HG02623 (cell line): ENCODE measurements at regions not wholly inside any gene's neighbourhood (a gene's known extent, or its start where the extent isn't known, plus 50 kb on each side); places are given as distances from the start of the nearest gene placed in this dataset.

Experiments used
- ATAC-seq: cut with Tn5 transposase; IDR thresholded peaks from one replicate; pipeline ENCODE4 v1.9.1; 2021; ENCODE audit warnings: moderate library complexity; ENCODE audit not compliant: unreplicated experiment

- ATAC-seq: no peak
Measured at GRCh38 chr6:44050872-44051505, 76.3 kb downstream of the MRPL14 start.

DNA sequence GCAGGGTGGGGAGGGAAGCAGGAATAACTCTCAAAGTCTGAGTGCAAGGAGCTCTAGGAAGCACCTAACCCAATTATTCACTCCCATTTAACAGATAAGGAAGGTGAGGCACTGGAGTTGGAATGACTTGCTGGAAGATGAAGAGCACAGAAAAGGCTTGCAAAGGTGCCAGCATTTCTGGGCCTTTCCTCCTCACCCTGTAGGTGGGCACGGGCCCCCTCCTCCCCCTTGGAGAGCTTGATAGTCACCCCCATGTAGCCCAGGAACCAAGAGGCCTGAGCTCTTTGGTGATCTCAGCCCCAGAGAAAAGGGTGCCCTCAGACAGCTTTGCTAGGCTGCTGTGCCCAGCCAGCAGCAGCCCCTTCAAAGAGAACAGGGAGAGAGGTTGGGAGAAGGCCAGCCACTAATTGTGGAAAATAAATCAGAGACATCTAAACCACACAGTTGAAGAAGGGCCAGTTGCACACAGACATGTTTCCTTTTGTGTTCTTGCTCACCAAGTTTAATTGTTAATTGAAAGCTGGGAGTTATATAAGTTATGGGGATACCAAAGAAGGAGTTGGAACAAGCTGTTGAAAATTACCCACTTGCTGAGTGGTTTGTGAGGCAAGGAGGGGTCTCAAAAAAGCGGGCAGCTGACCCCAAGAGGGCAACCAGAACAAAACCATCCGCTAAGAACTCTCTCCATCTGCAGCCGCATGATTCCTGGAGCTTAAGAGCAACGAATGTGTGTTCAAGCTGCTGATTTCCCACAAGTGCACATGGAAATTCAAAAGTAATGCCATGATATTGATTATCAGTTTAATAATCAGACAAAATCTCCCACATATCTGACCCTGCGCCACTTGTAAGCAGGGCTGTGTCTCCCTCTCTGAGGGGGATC lies 77.0 kb downstream of the MRPL14 start:
- no peak for ATAC-seq

DNA sequence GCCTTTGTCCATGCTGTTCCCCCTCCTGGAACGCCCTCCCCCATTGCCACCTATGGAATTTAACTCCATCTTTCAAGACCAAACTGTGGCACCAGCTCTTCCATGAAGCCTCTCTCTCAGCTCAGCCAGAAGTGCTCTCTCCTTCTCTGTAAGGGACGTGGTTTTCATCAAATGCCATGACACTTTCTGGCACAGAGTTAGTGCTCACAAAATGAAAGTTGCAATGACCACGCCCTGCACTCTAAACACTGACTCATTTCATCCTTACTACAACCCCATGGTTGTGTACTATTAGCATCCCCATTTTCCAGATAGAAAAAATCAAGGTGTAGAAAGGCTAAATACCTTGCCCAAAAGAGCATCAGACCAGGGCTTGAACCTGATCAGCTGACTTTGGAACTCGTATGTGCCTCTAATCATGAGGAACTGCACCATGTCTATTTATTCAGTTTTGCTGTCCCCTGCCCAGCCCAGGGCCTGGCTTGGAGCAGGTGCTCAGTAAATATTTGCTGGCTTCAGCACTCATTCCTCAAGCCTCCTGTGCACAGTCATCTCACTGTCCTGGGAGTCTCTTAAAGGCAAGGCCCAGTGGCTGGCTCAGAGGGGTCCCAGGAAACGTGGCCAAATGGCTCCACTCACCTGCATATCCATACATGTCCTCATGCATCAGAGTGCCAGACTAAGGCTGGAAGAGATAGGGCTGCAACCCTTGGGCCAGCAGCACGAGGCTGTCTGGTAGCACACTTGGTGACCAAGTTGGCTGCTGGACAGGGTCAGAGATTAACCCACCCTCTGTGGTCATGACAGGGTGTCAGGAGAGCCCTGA lies 77.9 kb downstream of the MRPL14 start:
- no peak for ATAC-seq

GRCh38 chr6:44048277-44048676 lies 79.0 kb downstream of the MRPL14 start:
- ATAC-seq: no peak

DNA sequence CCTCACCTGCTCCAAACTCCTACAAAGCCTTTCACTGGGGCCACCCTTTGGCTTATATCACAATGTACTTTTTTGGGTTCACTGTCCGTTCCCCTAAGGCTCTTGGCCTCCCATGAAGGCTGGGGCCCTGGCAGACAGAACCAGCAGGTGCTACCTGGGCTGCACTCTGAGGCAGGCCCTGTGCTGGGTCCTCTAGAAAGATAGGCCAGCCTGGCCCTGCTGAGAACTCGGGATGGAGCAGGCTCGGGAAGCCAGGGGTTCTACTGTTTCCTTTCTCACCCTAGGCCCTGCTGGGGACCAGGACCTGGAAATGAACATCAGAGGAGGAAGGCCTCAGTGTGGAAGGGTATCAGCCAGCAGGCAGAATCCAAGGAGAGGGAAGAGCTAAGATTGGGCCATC lies 79.5 kb downstream of the MRPL14 start:
- no peak for ATAC-seq

GRCh38 chr6:44047179-44047546 lies 80.1 kb downstream of the MRPL14 start:
- no peak for ATAC-seq

DNA sequence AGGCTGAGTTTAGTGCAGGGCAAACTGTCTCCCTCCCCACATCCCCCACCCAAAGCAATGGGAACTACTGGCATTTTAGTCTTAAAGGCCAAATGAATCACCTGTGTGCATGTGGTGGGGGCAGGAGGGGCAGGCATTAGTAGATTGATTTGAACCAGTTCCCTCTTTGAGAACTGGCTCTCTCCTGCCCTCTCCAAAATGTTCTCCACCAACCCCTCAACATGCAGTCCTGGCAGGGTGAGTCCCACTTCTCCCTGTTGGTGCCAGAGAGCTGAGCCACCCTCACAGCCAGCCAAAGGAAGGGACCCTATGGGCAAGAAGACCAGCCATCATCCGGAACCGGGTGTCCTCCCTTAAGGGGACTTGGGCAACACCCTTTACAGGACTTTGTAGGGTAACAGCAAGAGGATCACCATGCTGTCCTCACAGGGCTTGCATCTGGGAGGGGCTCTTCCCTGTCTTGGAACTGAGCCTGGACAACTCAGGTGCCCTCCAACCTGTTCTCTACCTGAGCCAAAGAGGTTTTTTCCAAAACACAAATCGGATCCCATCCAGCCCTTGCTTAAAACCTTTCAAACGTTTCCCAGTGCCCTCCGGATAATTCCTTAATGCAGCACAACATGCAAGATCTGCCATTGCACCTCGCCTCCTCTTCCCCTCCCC lies 80.6 kb downstream of the MRPL14 start:
- no peak for ATAC-seq

DNA sequence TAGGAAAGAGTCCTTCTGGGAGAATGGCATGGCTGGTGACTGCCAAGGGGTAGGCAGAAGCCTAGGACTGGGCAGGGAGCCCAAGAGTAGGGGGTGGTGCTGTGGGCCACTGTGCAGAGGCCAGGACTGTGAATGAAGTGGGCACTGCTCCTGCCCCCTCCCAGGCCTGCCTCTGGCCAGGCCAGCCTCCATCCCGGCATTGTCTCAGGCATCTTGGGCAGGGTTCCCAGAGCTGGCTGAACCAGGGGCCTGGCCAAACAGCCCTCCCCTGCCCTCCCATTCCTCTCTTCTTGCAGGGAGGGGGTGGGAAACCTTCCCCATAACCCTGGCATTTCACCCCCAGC lies 81.6 kb downstream of the MRPL14 start:
- ATAC-seq: no peak

DNA sequence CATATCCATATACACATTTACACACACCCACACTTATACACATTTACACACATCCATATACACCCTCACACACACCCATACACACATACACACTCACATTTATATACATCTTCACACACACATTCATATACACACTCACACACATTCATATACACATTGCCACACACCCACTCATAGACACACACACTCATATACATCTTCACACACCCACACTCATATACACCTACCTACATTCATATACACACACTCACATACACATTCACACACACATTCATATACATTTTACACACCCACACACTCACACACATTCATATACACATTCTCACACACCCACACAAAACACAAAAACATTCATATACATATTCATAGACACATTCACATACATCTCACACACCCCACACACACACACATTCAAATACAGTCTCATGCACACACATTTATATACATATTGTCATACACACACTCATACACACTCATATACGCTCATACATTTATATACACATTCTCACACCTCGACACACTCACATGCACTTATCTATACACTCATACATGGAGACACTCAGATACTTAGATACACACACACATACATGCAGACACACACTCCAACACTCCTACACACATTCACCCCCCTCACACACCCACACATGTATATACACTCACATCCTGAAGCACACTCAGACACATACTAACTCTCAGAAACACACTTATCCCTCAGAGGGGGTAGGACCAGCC lies 82.1 kb downstream of the MRPL14 start:
- no peak for ATAC-seq

GRCh38 chr6:44044154-44044539 lies 83.1 kb downstream of the MRPL14 start:
- ATAC-seq: no peak

- ATAC-seq: no peak
Measured at GRCh38 chr6:44043479-44044153, 83.6 kb downstream of the MRPL14 start.

DNA sequence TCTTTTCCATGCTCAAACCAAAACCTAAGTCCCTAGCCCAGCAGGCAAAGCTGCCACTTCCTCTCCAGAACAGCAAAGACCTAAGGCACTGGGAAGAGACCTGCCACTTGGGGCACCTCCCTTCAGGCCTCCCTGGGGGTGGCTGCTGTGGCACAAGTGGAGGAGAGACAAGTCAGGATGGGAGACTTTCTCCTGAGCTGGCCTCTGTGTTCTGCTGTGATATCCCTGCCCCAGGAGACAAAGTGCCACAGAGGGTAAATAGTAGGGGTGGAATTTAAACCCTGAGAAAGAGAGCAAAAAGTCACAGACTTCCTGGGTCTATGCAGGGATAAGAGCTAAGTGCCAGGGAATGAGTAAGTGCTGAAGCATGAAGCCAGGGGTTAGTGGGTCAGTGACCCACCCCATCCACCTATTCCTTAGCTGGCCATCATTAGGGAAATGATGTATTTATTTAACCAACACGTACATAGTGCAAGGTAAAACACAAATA lies 84.2 kb downstream of the MRPL14 start:
- no peak for ATAC-seq

- ATAC-seq: no peak
Measured at GRCh38 chr6:44042261-44042988, 84.8 kb downstream of the MRPL14 start.

GRCh38 chr6:44041461-44042260 lies 85.6 kb downstream of the MRPL14 start:
- no peak for ATAC-seq

GRCh38 chr6:44040786-44041185 lies 86.5 kb downstream of the MRPL14 start:
- no peak for ATAC-seq

DNA sequence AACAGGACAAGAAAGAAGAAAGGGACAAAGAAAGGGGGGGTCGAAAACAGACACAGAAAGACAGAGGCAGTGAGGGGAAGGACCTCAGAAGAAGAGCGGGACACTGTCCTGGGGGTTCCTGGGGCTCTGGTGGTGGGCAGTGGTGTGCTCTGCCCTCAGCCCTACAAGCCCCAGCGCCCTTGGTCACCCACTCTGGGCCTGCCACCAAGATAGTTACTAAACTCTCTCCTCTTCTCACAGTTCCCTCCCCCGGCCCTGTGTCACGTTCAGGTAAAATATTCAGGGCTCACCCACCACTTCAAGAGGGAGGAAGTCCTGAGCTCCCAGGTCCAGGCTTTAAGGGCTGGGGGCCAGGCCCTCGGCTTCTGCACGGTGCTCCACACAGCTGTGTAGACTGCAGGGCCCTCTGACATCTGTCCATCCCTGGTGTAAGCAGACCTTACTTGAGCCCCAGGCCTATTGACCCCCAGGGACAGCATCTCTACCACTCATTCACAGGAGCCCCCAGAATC lies 87.4 kb downstream of the MRPL14 start:
- ATAC-seq: no peak

DNA sequence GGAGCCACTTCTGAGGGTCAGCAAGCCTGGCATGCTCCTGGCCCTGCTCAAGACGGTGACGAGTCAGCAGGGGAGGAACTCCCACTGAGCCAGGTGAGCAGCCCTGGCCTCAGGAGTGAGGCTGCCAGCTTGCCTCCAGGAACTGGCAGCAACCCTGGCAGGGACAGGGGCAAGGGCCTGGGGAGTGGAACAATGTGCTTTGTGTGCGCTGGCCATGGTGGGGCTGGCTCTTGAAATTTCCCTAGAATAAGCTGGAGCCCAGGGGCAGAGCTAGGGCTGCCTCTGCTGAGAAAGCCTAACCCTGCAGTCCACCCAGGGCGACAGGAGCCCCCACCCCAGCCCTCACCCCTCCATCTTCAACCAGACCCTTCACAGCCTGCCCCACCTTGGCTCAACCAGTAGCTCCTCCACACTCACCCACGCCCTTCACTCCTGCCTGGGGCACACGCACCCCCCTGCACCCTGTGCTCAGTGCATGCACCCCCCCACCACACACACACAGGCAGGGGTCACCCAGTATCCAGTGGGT lies 88.0 kb downstream of the MRPL14 start:
- no peak for ATAC-seq

DNA sequence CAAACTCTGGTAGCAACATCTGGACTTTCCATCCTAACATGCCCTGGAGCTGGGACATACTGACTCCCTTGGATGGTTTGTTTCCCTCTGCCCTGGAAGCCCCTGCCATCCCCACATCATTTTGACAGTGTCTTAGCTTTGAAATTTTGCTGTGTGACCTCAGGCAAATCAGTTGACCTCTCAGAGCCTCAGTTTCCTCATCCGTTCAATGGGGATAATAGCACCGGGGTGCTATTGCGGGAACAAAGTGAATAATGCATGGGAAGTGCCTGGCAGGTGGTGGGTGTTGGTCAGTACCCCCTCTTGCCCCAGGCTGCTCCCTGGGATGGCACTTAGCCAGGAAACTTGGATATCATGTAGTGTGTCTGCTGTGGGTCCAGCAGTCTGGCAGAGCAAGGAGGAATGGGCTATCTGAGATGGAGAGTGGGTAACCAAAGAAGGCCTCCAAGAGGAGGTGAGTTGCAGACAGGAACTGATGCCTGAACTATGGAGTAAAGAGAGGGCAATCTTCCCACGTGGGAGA lies 88.6 kb downstream of the MRPL14 start:
- ATAC-seq: no peak
